ENCODE measurements at regions not wholly inside any gene's neighbourhood (a gene's known extent, or its start where the extent isn't known, plus 50 kb on each side); places are given as distances from the start of the nearest gene placed in this dataset.

DNA sequence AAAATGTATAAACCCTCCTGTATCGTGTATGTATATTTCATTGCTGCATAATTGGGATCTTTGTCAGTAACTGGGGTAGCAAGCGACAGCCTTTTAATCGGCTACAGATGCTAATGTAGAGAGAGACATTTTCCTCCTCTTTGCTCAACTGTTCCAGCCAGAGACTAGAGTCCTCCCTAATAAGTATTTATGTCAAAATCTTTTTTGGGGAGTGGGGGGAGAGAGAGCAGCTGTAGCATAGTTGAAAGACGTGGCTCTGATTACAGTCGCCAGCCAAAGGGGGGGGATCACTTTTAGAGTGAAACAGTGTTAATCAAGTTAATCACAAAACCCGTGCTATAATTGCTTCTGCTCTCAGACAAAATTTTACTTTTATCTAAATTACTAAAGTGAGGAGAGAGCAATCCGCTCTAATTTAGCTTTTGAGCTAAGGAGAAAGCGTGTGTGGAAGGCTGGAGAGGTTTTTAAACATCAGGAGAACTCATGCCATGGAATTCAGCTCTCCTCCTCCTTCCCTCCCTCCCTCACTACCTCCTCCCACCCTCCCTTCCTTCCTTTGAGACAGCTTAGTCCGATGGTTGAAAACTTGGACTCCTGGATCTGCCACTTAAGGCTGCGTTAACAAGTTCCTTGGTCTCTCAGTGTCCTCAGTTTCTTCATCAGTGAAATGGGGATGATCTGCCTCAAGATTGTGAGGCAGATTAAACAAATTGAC, 87.3 kb upstream of the ZNF618 start:
- no peak for DNase-seq

GRCh38 chr9:113790093-113790492, 86.0 kb upstream of the ZNF618 start:
- DNase-seq = no peak

DNA sequence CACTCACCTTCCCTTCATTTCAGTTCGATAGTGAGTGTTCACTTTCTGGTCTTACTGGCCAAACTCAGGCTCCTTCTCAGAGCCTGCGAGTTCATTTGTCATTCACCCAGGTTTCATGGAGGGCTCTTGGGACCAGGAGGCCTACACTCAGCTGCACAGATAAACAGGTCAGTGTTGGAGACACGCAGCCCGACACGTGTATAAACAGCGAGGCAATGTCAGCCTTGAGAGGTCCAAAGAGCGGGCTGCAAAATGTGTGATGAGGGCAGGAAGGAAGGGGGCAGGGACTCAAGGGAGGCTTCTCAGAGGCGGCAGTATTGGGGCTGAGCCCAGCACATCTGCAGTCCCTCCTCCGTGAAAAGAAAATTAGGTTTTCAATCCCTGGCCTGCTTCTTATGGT, 82.6 kb upstream of the ZNF618 start:
- no peak for DNase-seq

GRCh38 chr9:113794721-113795120, 81.4 kb upstream of the ZNF618 start:
- DNase-seq = no peak

GRCh38 chr9:113795811-113796392, 80.2 kb upstream of the ZNF618 start:
- no peak for DNase-seq

GRCh38 chr9:113796646-113797426, 79.3 kb upstream of the ZNF618 start:
- no peak for DNase-seq

- no peak for DNase-seq
These were observed 77.8 kb upstream of the ZNF618 start for GRCh38 chr9:113798062-113799030.

- no peak for DNase-seq
These were observed 75.8 kb upstream of the ZNF618 start for GRCh38 chr9:113800276-113800675.

DNA sequence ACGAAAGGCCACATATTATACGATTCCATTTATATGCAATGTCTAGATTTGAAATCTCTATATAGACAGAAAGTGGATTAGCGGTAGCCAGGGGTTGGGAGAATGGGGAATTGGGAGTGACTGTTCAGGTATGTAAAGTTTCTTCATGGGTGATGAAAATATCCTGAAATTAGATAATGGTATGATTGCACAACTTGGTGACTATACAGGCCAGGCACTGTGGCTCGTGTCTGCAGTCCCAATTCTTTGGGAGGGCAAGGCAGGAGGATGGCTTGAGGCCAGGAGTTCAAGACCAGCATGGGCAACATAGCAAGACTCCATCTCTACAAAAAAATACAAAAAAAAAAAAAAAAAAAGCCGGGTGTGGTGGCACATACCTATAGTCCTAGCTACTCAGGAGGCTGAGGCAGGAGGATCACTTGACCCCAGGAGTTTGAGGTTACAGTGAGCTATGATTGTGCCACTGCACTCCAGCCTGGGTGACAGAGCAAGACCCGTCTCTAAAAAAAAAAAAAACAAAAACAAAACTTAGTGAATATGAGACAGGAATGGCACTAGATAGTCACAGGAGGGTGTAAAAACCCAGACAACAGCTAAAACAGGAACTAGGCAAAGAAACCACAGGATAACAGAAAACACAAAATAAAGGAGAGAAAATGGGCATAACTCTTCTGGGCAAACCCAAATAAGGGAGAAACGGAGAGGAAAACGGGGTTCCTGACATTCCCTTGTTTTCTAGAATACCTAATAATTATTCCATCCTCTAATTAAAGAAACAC, 72.1 kb upstream of the ZNF618 start:
- DNase-seq = no peak

DNA sequence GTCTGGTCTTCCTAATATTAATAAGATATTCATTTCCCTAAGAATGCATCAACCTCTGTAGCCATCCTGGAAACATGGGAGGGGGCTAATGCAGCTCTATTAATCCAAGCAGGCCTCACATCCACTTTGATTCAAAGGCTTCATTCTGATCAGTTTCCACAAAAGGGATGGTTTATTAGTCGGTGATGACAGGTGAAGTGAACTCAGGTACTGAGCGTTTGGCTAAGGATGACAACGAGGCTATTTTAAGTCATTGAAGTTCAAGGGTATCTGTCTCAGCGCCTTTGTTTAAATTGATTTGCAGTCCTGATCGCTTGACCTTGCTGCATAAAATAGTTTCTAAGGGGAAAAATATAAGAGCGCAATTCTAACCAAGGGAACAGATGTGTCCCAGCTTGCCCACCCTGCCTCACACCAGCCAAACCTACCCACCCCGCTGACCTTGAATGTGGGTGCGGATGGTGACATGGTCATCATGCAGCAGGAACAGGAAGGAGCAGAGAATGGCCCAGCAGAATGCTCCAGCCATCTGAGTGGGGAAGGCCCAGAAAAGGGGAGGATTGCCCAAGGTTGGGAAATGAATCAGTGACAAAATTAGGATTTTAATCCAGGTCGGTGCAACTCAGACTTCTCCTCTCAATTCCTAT, 70.5 kb upstream of the ZNF618 start:
- no peak for DNase-seq

DNA sequence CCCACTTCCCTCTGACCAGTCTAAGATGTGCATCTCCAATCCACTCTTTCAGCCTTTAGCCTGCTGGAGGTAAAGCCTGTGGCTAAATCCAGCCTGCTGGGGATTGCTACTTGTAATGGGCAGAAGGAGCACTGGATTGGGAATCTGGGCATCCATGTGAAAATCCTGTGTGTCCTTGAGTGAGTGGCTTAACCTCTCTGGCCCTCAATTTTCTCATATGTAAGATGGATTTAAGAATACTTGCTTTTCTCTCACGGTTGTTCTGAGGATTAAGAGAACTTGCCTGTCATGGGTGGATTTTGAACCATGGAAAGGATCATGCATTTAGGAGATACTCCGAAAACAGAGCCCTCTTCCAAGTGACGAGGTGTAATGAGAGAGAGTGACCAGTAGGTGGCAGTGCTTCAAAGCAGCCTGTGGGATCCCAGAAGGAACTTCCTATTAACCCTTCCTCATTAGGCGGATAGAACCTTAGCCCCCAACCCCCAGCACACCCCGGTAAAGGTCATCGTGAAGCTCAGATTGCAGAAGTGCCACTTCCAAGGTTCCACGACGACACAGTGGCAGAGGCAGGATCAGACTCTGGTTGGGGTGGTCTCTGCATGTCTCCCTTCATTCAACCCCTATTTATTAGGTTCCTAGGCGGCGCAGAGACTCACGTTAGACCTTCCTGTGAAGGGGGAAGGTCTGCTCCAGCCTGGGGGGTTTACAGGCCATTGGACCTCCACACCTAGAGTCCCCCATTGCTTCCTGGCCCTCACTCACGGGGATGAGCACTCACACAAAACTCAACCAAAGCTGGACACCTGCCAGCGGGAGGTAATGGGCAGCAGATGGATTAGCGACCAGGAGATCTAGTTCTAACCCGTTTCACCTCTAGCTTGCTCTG, 68.7 kb upstream of the ZNF618 start:
- DNase-seq = peak; percentile 59

DNA sequence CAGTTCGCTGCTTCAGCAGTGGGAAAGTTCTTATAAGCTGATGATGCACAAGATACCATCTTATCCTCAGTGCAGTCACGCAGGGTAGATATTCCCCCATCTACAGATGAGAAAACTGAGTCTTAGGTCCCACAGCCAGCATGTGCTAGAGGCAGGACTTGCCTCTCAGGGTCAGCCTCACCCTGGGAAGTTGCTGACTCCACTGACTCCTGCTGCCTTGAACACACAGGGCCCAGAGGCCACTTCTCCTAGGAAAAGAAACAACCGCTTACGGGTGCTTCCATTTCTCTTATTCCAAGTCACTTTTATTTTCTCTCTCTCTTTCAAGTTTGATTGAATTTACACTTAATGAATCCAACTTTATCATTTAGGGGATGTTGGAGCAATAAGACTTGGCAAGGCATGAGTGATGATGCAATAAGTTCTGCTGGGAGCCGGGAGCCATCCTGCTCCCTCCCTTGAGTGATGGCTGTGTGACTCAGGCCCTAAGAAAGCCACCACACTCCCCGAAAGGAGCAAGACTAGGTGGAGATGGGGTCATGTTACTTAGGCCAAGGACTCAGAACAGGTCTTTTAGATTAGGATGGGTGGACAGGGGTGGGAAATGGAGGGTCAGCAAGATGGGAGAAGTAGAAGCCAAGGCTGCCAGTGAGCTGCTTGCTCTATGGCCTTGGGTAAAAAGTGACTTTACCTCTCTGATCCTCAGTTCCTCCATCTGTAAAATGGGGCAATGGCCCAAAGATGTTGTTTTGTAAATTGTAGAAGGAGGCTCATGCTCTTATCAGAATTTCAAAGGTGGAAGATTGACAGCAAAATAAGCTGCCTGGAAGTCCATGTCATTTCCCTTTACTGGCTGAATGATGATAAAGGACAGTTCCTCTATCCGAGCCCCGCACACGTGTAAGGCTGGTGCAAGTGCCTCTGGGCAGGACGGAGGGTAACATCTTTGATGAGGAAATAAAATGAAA, 67.4 kb upstream of the ZNF618 start:
- DNase-seq = no peak

DNA sequence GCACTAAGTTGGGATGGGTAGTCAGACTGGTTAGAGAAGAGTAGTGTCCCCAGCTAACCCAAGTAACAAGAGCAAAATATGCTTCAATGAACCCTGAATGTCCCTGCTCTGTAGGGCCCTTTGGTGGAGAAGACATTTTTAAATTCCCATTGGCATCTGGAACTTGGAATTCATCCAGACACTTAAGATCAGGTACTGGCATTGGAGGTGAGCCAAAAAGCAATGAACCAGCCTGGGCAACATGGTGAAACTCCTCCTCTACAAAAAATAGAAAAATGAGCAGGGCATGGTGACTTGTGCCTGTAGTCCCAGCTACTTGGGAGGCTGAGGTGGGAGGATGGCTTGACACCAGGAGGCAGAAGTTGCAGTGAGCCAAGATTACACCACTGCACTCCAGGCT, 58.9 kb upstream of the ZNF618 start:
- DNase-seq = peak; percentile 86

GRCh38 chr9:113818391-113818790, 57.7 kb upstream of the ZNF618 start:
- DNase-seq = no peak

GRCh38 chr9:113822315-113822714, 53.8 kb upstream of the ZNF618 start:
- no peak for DNase-seq

GRCh38 chr9:113823421-113823820, 52.7 kb upstream of the ZNF618 start:
- DNase-seq = no peak
